Fibroblast of lung (primary cell): ENCODE measurements at regions not wholly inside any gene's neighbourhood (a gene's known extent, or its start where the extent isn't known, plus 50 kb on each side); places are given as distances from the start of the nearest gene placed in this dataset.

ENCODE experiments used
- EZH2 ChIP-seq: IDR thresholded peaks from 2 replicates; pipeline ENCODE4 v1.5.1; 2012; ENCODE audit warnings: low read length, control low read depth, mild to moderate bottlenecking; ENCODE audit errors: missing control alignments
- TF ChIP-seq, protein P1 (sequence below), 2 donors: IDR thresholded peaks in 1 of 2; conservative IDR thresholded peaks in 1 of 2; 1 replicate in 1 of 2; 2 replicates in 1 of 2; pipeline ENCODE4 v1.5.1; 2011 to 2012; ENCODE audit warnings: low read length in 2 of 2, control low read depth in 1 of 2, inconsistent platforms in 1 of 2, low read depth in 1 of 2, mild to moderate bottlenecking in 1 of 2

- TF ChIP-seq EZH2 = no peak
- TF ChIP-seq, protein P1, sequence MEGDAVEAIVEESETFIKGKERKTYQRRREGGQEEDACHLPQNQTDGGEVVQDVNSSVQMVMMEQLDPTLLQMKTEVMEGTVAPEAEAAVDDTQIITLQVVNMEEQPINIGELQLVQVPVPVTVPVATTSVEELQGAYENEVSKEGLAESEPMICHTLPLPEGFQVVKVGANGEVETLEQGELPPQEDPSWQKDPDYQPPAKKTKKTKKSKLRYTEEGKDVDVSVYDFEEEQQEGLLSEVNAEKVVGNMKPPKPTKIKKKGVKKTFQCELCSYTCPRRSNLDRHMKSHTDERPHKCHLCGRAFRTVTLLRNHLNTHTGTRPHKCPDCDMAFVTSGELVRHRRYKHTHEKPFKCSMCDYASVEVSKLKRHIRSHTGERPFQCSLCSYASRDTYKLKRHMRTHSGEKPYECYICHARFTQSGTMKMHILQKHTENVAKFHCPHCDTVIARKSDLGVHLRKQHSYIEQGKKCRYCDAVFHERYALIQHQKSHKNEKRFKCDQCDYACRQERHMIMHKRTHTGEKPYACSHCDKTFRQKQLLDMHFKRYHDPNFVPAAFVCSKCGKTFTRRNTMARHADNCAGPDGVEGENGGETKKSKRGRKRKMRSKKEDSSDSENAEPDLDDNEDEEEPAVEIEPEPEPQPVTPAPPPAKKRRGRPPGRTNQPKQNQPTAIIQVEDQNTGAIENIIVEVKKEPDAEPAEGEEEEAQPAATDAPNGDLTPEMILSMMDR (conservative IDR thresholded peaks at IDR 0.05 in 1 of 2, IDR thresholded peaks at IDR 0.05 in 1 of 2; ENCODE audit: low read depth in 1 of 2, low read length in 2 of 2) = no peak
Observed at GRCh38 chrX:121457096-121457495, 409.7 kb downstream of the GLUD2 start.
